GM23338 (cell line): ENCODE measurements at regions not wholly inside any gene's neighbourhood (a gene's known extent, or its start where the extent isn't known, plus 50 kb on each side); places are given as distances from the start of the nearest gene placed in this dataset.

Source experiments
- CREB1 ChIP-seq: fragments of 250-450 bp; sonication (Bioruptor Pico); IDR thresholded peaks from 2 replicates; pipeline ENCODE4 v1.5.0; 2020; ENCODE audit warnings: low read depth, mild to moderate bottlenecking, moderate library complexity
- POLR2AphosphoS5 ChIP-seq: IDR thresholded peaks from 2 replicates; pipeline ENCODE4 v1.6.1; 2016; ENCODE audit warnings: antibody characterized with exemption, low read depth
- TF ChIP-seq, protein P1 (sequence below), 2 experiments: fragments of 200-600 bp in 1 of 2; sonication (generic) in 1 of 2; conservative IDR thresholded peaks; 2 replicates each; pipeline versions ENCODE4 v1.5.1 to v1.6.1; 2016 to 2017; ENCODE audit warnings: antibody characterized with exemption in 2 of 2, low read depth in 2 of 2, mild to moderate bottlenecking in 2 of 2, moderate library complexity in 1 of 2
- TF ChIP-seq, protein P2 (sequence below): IDR thresholded peaks from one replicate; pipeline ENCODE4 v1.6.1; 2018; ENCODE audit warnings: antibody characterized with exemption; ENCODE audit not compliant: unreplicated experiment

DNA sequence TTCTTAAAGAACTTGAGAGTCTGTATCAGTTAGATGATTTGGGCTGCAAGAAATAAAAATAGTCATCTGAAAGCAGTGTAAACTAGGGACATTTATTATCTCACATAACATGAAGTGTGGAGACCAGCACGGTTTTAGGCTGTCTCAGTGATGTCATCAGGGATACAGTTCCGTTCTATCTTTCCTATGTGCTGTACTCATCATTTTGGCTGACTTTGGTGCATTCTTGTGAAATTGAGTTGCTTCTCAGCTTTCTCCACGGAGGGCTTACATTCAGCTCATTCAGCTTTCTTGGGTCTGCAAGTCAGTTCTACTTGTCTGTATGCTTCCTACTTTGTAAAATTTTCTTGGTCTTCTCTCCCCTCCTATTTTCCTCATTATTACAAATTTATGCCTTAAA is 51.8 kb upstream of the LIN7C start:
- TF ChIP-seq CREB1 = no peak
- TF ChIP-seq, protein P1, sequence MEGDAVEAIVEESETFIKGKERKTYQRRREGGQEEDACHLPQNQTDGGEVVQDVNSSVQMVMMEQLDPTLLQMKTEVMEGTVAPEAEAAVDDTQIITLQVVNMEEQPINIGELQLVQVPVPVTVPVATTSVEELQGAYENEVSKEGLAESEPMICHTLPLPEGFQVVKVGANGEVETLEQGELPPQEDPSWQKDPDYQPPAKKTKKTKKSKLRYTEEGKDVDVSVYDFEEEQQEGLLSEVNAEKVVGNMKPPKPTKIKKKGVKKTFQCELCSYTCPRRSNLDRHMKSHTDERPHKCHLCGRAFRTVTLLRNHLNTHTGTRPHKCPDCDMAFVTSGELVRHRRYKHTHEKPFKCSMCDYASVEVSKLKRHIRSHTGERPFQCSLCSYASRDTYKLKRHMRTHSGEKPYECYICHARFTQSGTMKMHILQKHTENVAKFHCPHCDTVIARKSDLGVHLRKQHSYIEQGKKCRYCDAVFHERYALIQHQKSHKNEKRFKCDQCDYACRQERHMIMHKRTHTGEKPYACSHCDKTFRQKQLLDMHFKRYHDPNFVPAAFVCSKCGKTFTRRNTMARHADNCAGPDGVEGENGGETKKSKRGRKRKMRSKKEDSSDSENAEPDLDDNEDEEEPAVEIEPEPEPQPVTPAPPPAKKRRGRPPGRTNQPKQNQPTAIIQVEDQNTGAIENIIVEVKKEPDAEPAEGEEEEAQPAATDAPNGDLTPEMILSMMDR (conservative IDR thresholded peaks at IDR 0.05; ENCODE audit: low read depth in 2 of 2) = no peak
- TF ChIP-seq, protein P2, sequence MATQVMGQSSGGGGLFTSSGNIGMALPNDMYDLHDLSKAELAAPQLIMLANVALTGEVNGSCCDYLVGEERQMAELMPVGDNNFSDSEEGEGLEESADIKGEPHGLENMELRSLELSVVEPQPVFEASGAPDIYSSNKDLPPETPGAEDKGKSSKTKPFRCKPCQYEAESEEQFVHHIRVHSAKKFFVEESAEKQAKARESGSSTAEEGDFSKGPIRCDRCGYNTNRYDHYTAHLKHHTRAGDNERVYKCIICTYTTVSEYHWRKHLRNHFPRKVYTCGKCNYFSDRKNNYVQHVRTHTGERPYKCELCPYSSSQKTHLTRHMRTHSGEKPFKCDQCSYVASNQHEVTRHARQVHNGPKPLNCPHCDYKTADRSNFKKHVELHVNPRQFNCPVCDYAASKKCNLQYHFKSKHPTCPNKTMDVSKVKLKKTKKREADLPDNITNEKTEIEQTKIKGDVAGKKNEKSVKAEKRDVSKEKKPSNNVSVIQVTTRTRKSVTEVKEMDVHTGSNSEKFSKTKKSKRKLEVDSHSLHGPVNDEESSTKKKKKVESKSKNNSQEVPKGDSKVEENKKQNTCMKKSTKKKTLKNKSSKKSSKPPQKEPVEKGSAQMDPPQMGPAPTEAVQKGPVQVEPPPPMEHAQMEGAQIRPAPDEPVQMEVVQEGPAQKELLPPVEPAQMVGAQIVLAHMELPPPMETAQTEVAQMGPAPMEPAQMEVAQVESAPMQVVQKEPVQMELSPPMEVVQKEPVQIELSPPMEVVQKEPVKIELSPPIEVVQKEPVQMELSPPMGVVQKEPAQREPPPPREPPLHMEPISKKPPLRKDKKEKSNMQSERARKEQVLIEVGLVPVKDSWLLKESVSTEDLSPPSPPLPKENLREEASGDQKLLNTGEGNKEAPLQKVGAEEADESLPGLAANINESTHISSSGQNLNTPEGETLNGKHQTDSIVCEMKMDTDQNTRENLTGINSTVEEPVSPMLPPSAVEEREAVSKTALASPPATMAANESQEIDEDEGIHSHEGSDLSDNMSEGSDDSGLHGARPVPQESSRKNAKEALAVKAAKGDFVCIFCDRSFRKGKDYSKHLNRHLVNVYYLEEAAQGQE = no peak
- TF ChIP-seq POLR2AphosphoS5 = no peak
